NCI-H82 (cell line): ENCODE measurements at regions not wholly inside any gene's neighbourhood (a gene's known extent, or its start where the extent isn't known, plus 50 kb on each side); places are given as distances from the start of the nearest gene placed in this dataset.

Experiments
- DNase-seq: peaks from one replicate; lab custom pipeline; 2025; lab: John Stamatoyannopoulos, UW

GRCh38 chr4:126046081-126046614 is 731.4 kb downstream of the FAT4 start:
- no peak for DNase-seq

- no peak for DNase-seq
These were observed 732.4 kb downstream of the FAT4 start for GRCh38 chr4:126047114-126047513.

GRCh38 chr4:126051689-126052424 is 737.1 kb downstream of the FAT4 start:
- DNase-seq: no peak

- no peak for DNase-seq
These were observed 741.4 kb downstream of the FAT4 start for GRCh38 chr4:126056116-126056650.

- no peak for DNase-seq
These were observed 742.6 kb downstream of the FAT4 start for GRCh38 chr4:126057371-126057770.

GRCh38 chr4:126058596-126058995 is 743.8 kb downstream of the FAT4 start:
- DNase-seq: no peak

- DNase-seq: no peak
These were observed 746.9 kb downstream of the FAT4 start for GRCh38 chr4:126061655-126062054.

GRCh38 chr4:126065016-126065415 is 750.3 kb downstream of the FAT4 start:
- no peak for DNase-seq

- no peak for DNase-seq
These were observed 756.9 kb downstream of the FAT4 start for GRCh38 chr4:126071346-126072333.

GRCh38 chr4:126081336-126081735 is 766.6 kb downstream of the FAT4 start:
- no peak for DNase-seq

GRCh38 chr4:126086041-126086440 is 771.3 kb downstream of the FAT4 start:
- no peak for DNase-seq

- no peak for DNase-seq
These were observed 772.3 kb downstream of the FAT4 start for GRCh38 chr4:126087101-126087500.

GRCh38 chr4:126097155-126097799 is 782.5 kb downstream of the FAT4 start:
- no peak for DNase-seq

GRCh38 chr4:126106658-126107057 is 791.9 kb downstream of the FAT4 start:
- peak; percentile 39 for DNase-seq

- no peak for DNase-seq
These were observed 795.1 kb downstream of the FAT4 start for GRCh38 chr4:126109836-126110235.

GRCh38 chr4:126113058-126113457 is 798.3 kb downstream of the FAT4 start:
- DNase-seq: no peak

- no peak for DNase-seq
These were observed 809.0 kb downstream of the FAT4 start for GRCh38 chr4:126123611-126124325.

- DNase-seq: no peak
These were observed 810.1 kb downstream of the FAT4 start for GRCh38 chr4:126124818-126125217.

GRCh38 chr4:126130215-126130614 is 815.5 kb downstream of the FAT4 start:
- DNase-seq: no peak

GRCh38 chr4:126136922-126137781 is 822.4 kb downstream of the FAT4 start:
- DNase-seq: no peak
